PC-3 (cell line): ENCODE measurements at regions not wholly inside any gene's neighbourhood (a gene's known extent, or its start where the extent isn't known, plus 50 kb on each side); places are given as distances from the start of the nearest gene placed in this dataset.

Source experiments
- ATAC-seq: fragments of 200-7000 bp; cut with Tn5 transposase; 2 replicates; pipeline ENCODE4 v1.9.1; 2020; ENCODE audit warnings: mild to moderate bottlenecking, moderate library complexity
- BruUV-seq: library from RNA; stranded (reverse); fragments of 400-500 nt; replicated peaks from 2 replicates; lab custom pipeline; 2021; lab: Mats Ljungman, UMichigan
- CTCF ChIA-PET: fragments of 300-600 bp; sonication (Branson Sonifier 250); formaldehyde crosslinking; loops from one replicate; lab custom pipeline; 2022; ENCODE audit warnings: antibody characterized with exemption; lab: Charles Lee
- POLR2A ChIA-PET: fragments of 300-600 bp; sonication (Branson Sonifier 250); formaldehyde crosslinking; loops from one replicate; lab custom pipeline; 2022; ENCODE audit warnings: antibody characterized with exemption; ENCODE audit not compliant: unreplicated experiment; lab: Charles Lee
- DNase-seq: peaks from one replicate; pipeline ENCODE4 v3.0.0-alpha.2; 2015
- H2AFZ ChIP-seq: fragments of 300-600 bp; sonication (generic); 2 replicates; pipeline ENCODE4 v1.6.0; 2016; ENCODE audit warnings: antibody characterized with exemption, low read length
- H3F3A ChIP-seq: fragments of 300-600 bp; sonication (generic); one replicate; pipeline ENCODE4 v1.6.0; 2017; ENCODE audit warnings: antibody characterized with exemption, low read length, control low read depth, mild to moderate bottlenecking; ENCODE audit not compliant: unreplicated experiment
- H3K27ac ChIP-seq: fragments of 300-600 bp; sonication (generic); 2 replicates; pipeline ENCODE4 v1.5.1; 2016; ENCODE audit warnings: mild to moderate bottlenecking, low read length
- H3K27me3 ChIP-seq: fragments of 300-600 bp; sonication (generic); 2 replicates; pipeline ENCODE4 v1.6.1; 2016; ENCODE audit warnings: low read length, mixed read lengths
- H3K36me3 ChIP-seq: fragments of 300-600 bp; sonication (generic); 2 replicates; pipeline ENCODE4 v1.6.1; 2016; ENCODE audit warnings: low read depth, mixed run types, low read length, mixed read lengths
- H3K4me1 ChIP-seq: fragments of 300-600 bp; sonication (generic); 2 replicates; pipeline ENCODE4 v1.5.1; 2016; ENCODE audit warnings: low read length; ENCODE audit not compliant: insufficient read depth
- H3K4me2 ChIP-seq: fragments of 300-600 bp; sonication (generic); 2 replicates; pipeline ENCODE4 v1.6.0; 2016; ENCODE audit warnings: low read length
- H3K4me3 ChIP-seq: fragments of 300-600 bp; sonication (generic); 2 replicates; pipeline ENCODE4 v1.5.1; 2016; ENCODE audit warnings: mild to moderate bottlenecking, low read length, mixed read lengths
- H3K79me2 ChIP-seq: fragments of 300-600 bp; sonication (generic); 2 replicates; pipeline ENCODE4 v1.6.1; 2017; ENCODE audit warnings: low read length, mixed read lengths
- H3K9ac ChIP-seq: fragments of 300-600 bp; sonication (generic); 2 replicates; pipeline ENCODE4 v1.6.0; 2016; ENCODE audit warnings: mild to moderate bottlenecking, low read length
- H3K9me2 ChIP-seq: fragments of 300-600 bp; sonication (generic); replicated peaks from 2 replicates; pipeline ENCODE4 v1.6.1; 2016; ENCODE audit warnings: mixed run types, low read length, mixed read lengths
- H3K9me3 ChIP-seq: fragments of 300-600 bp; sonication (generic); 2 replicates; pipeline ENCODE4 v1.6.1; 2016; ENCODE audit warnings: low read length, mixed read lengths
- H4K20me1 ChIP-seq: fragments of 300-600 bp; sonication (generic); 2 replicates; pipeline ENCODE4 v1.6.1; 2016; ENCODE audit warnings: low read length, mixed read lengths
- CTCF ChIP-seq: fragments of 300-600 bp; sonication (generic); conservative IDR thresholded peaks from 2 replicates; pipeline ENCODE4 v1.5.1; 2017; ENCODE audit warnings: antibody characterized with exemption, low read depth, mild to moderate bottlenecking, low read length
- EZH2 ChIP-seq: fragments of 300-600 bp; sonication (generic); IDR thresholded peaks from one replicate; pipeline ENCODE4 v1.6.1; 2017; ENCODE audit warnings: antibody characterized with exemption, mild to moderate bottlenecking, low read length; ENCODE audit not compliant: unreplicated experiment
- EZH2phosphoT487 ChIP-seq: fragments of 300-600 bp; sonication (generic); IDR thresholded peaks from 2 replicates; pipeline ENCODE4 v1.6.1; 2018; ENCODE audit warnings: mild to moderate bottlenecking, antibody characterized with exemption, low read length, borderline replicate concordance
- intact Hi-C: fragments of 100-400 bp; cut with micrococcal nuclease; formaldehyde crosslinking; loops from 2 replicates; pipeline ENCODE4 v1.9.0; 2023

- Histone ChIP-seq H3K9me2 (no peaks in the 10 kb centered on the region), H3K9me3 (no peaks in the 10 kb centered on the region), H2AFZ (no peak overlapping the region), H3K4me1 (no peaks in the 10 kb centered on the region), H4K20me1 (no peaks in the 10 kb centered on the region), H3K4me2 (no peak overlapping the region), H3F3A (no peaks in the 10 kb centered on the region), H3K27ac (no peak overlapping the region), H3K27me3 (no peaks in the 10 kb centered on the region), H3K79me2 (no peaks in the 10 kb centered on the region), H3K4me3 (no peak overlapping the region), H3K36me3 (no peaks in the 10 kb centered on the region), H3K9ac (no peak overlapping the region)
- CTCF ChIA-PET: no interaction called here
- DNase-seq (no peak), ATAC-seq (no peak)
- POLR2A ChIA-PET: no interaction called here
- intact Hi-C loops: no loop called here
- TF ChIP-seq CTCF: no peak
- no peak for TF ChIP-seq EZH2phosphoT487
- TF ChIP-seq EZH2: no peak
- BruUV-seq: no TSS peak
These were observed 404.8 kb downstream of the TLR4 start for GRCh38 chr9:118108971-118109370.

GRCh38 chr9:118109542-118109941, 405.3 kb downstream of the TLR4 start:
- H3K27ac ChIP-seq: no peak overlapping the region
- H3K79me2 ChIP-seq: no peaks in the 10 kb centered on the region
- no peaks in the 10 kb centered on the region for H3K9me2 ChIP-seq
- H3K9ac ChIP-seq: no peak overlapping the region
- CTCF ChIA-PET: no interaction called here
- no peaks in the 10 kb centered on the region for H3F3A ChIP-seq
- intact Hi-C loops: no loop called here
- ATAC-seq (no peak), DNase-seq (no peak)
- no peaks in the 10 kb centered on the region for H3K9me3 ChIP-seq
- H3K4me1 ChIP-seq: no peaks in the 10 kb centered on the region
- H2AFZ ChIP-seq: no peak overlapping the region
- H3K36me3 ChIP-seq: no peaks in the 10 kb centered on the region
- H3K4me2 ChIP-seq: no peak overlapping the region
- H3K4me3 ChIP-seq: no peak overlapping the region
- no peak for TF ChIP-seq CTCF
- no peak for TF ChIP-seq EZH2
- TF ChIP-seq EZH2phosphoT487: no peak
- BruUV-seq: no TSS peak
- no peaks in the 10 kb centered on the region for H4K20me1 ChIP-seq
- no peaks in the 10 kb centered on the region for H3K27me3 ChIP-seq
- POLR2A ChIA-PET: no interaction called here

GRCh38 chr9:118121361-118121760, 417.2 kb downstream of the TLR4 start:
- Histone ChIP-seq H3K4me1 (no peaks in the 10 kb centered on the region), H3K27ac (no peak overlapping the region), H3K79me2 (no peaks in the 10 kb centered on the region), H3K9me3 (no peaks in the 10 kb centered on the region), H3F3A (no peaks in the 10 kb centered on the region), H3K27me3 (no peaks in the 10 kb centered on the region), H3K4me3 (no peak overlapping the region), H4K20me1 (no peaks in the 10 kb centered on the region), H3K4me2 (no peak overlapping the region), H2AFZ (no peak overlapping the region), H3K36me3 (no peaks in the 10 kb centered on the region), H3K9ac (no peak overlapping the region), H3K9me2 (no peaks in the 10 kb centered on the region)
- POLR2A ChIA-PET: no interaction called here
- no peak for TF ChIP-seq EZH2phosphoT487
- TF ChIP-seq CTCF: no peak
- no peak for TF ChIP-seq EZH2
- CTCF ChIA-PET: no interaction called here
- DNase-seq (no peak), ATAC-seq (no peak)
- BruUV-seq: no TSS peak
- intact Hi-C loops: no loop called here
